Thyroid gland (tissue), 4 donors: ENCODE measurements at regions not wholly inside any gene's neighbourhood (a gene's known extent, or its start where the extent isn't known, plus 50 kb on each side); places are given as distances from the start of the nearest gene placed in this dataset.
"Not testable (repeated sequence)": the region's sequence is repeated elsewhere in the genome, so short reads cannot be mapped to it uniquely, and the experiment has no call there.

ENCODE experiments used
- DNase-seq, 2 donors: peaks; one replicate each; pipeline ENCODE4 v3.0.0-alpha.2; 2019
- H3K27ac ChIP-seq, 3 donors: fragments of 200-600 bp; sonication (generic); 1 replicate in 2 of 3; 2 replicates in 1 of 3; pipeline ENCODE4 v1.5.1; 2016 to 2019; ENCODE audit warnings: mild to moderate bottlenecking in 1 of 3, moderate library complexity in 1 of 3
- H3K27me3 ChIP-seq: fragments of 200-600 bp; sonication (generic); one replicate; pipeline ENCODE4 v1.5.1; 2019
- H3K36me3 ChIP-seq, 2 donors: fragments of 200-600 bp; sonication (generic); one replicate each; pipeline ENCODE4 v1.5.1; 2016 to 2019
- H3K4me1 ChIP-seq, 2 donors: fragments of 200-600 bp; sonication (generic); one replicate each; pipeline ENCODE4 v1.5.1; 2017 to 2019
- H3K4me3 ChIP-seq, 3 donors: fragments of 200-600 bp; sonication (generic); replicated peaks in 1 of 3; 1 replicate in 2 of 3; 2 replicates in 1 of 3; pipeline ENCODE4 v1.5.1; 2016; ENCODE audit warnings: mild to moderate bottlenecking in 1 of 3
- H3K9me3 ChIP-seq: fragments of 200-600 bp; sonication (generic); one replicate; pipeline ENCODE4 v1.5.1; 2017
- CTCF ChIP-seq, 6 experiments: fragments of 200-600 bp in 3 of 6; fragments of 450-650 bp in 3 of 6; sonication (generic) in 3 of 6; IDR thresholded peaks; one replicate each; pipeline ENCODE4 v1.5.1; 2016 to 2019; ENCODE audit warnings: antibody characterized with exemption in 6 of 6, mild to moderate bottlenecking in 2 of 6, inconsistent platforms in 1 of 6, moderate library complexity in 1 of 6
- POLR2A ChIP-seq, 2 donors: fragments of 450-650 bp; IDR thresholded peaks; one replicate each; pipeline ENCODE4 v1.6.1; 2017; ENCODE audit warnings: antibody characterized with exemption in 2 of 2, mild to moderate bottlenecking in 2 of 2, moderate library complexity in 1 of 2
- WGBS, 2 donors: methylation state at CpG; one replicate each; pipeline ENCODE4 v1.1.5; 2017; 5-methylcytosine and 5-hydroxymethylcytosine counted together
- intact Hi-C: fragments of 100-400 bp; cut with DNase I; formaldehyde crosslinking; loops from one replicate; pipeline ENCODE4 v1.15.1; 2023

- 0 to 58% methylated on average over 1 of the region's 1 CpG for WGBS, 2 donors
- no peak for DNase-seq
- Histone ChIP-seq H3K4me3 (no peak overlapping the region), H3K27ac (no peak overlapping the region), H3K9me3 (no peaks in the 10 kb centered on the region), H3K27me3 (no peaks in the 10 kb centered on the region), H3K36me3 (no peaks in the 10 kb centered on the region), H3K4me1 (peaks cover 2 to 4% of the 10 kb centered on the region in 2 donors)
- no peak for TF ChIP-seq CTCF (IDR thresholded peaks at IDR 0.05)
- TF ChIP-seq POLR2A (IDR thresholded peaks at IDR 0.05), result no peak
- intact Hi-C loops, result no loop called here
Observed at GRCh38 chr2:217349251-217349650, 489.4 kb upstream of the TNP1 start.

GRCh38 chr2:217347630-217348029 lies 487.8 kb upstream of the TNP1 start:
- 31% methylated on average over 3 of the region's 3 CpGs for WGBS, 2 donors
- DNase-seq, result not testable (repeated sequence)

GRCh38 chr2:217346043-217346442 lies 486.2 kb upstream of the TNP1 start:
- intact Hi-C loops, H3K27ac ChIP-seq, H3K9me3 ChIP-seq, H3K27me3 ChIP-seq, H3K4me3 ChIP-seq, H3K4me1 ChIP-seq, DNase-seq, H3K36me3 ChIP-seq: not testable (repeated sequence)
- WGBS, 2 donors, result 92 to 98% methylated on average over 1 of the region's 1 CpG

More at GRCh38 chr2:217347630-217348029, 487.8 kb upstream of the TNP1 start:
- H3K36me3 ChIP-seq, H3K9me3 ChIP-seq, H3K27ac ChIP-seq, H3K27me3 ChIP-seq, intact Hi-C loops, H3K4me1 ChIP-seq, H3K4me3 ChIP-seq: not testable (repeated sequence)

GRCh38 chr2:217340899-217341298 lies 481.0 kb upstream of the TNP1 start:
- Histone ChIP-seq H3K27me3 (no peaks in the 10 kb centered on the region), H3K9me3 (no peaks in the 10 kb centered on the region), H3K36me3 (no peaks in the 10 kb centered on the region), H3K27ac (no peak overlapping the region), H3K4me3 (no peak overlapping the region), H3K4me1 (no peaks in the 10 kb centered on the region)
- intact Hi-C loops, result no loop called here
- 93 to 98% methylated on average over 1 of the region's 1 CpG for WGBS, 2 donors
- DNase-seq, result no peak
- TF ChIP-seq POLR2A (IDR thresholded peaks at IDR 0.05) (no peak), CTCF (IDR thresholded peaks at IDR 0.05) (no peak)

GRCh38 chr2:217340176-217340575 lies 480.3 kb upstream of the TNP1 start:
- DNase-seq, result no peak
- H3K9me3 ChIP-seq, result no peaks in the 10 kb centered on the region
- no peaks in the 10 kb centered on the region for H3K27me3 ChIP-seq
- TF ChIP-seq POLR2A (IDR thresholded peaks at IDR 0.05), result no peak
- no peak for TF ChIP-seq CTCF (IDR thresholded peaks at IDR 0.05)
- no peak overlapping the region for H3K4me3 ChIP-seq
- no peaks in the 10 kb centered on the region for H3K4me1 ChIP-seq
- intact Hi-C loops, result no loop called here
- no peak overlapping the region for H3K27ac ChIP-seq
- H3K36me3 ChIP-seq, result no peaks in the 10 kb centered on the region

GRCh38 chr2:217339753-217340152 lies 479.9 kb upstream of the TNP1 start:
- H3K4me1 ChIP-seq, result no peaks in the 10 kb centered on the region
- H3K27me3 ChIP-seq, result no peaks in the 10 kb centered on the region
- WGBS, 2 donors, result 95 to 99% methylated on average over 5 of the region's 5 CpGs
- DNase-seq, result no peak
- TF ChIP-seq CTCF (IDR thresholded peaks at IDR 0.05), result no peak
- no peak for TF ChIP-seq POLR2A (IDR thresholded peaks at IDR 0.05)
- no peak overlapping the region for H3K27ac ChIP-seq
- intact Hi-C loops, result no loop called here
- no peaks in the 10 kb centered on the region for H3K36me3 ChIP-seq
- H3K4me3 ChIP-seq, result no peak overlapping the region
- no peaks in the 10 kb centered on the region for H3K9me3 ChIP-seq
